GM23338 (cell line): ENCODE measurements at regions not wholly inside any gene's neighbourhood (a gene's known extent, or its start where the extent isn't known, plus 50 kb on each side); places are given as distances from the start of the nearest gene placed in this dataset.

Experiments used
- ATAC-seq: fragments of 200-7000 bp; cut with Tn5 transposase; 3 replicates; pipeline ENCODE4 v1.9.1; 2020
- DNase-seq: peaks from one replicate; pipeline ENCODE4 v3.0.0-alpha.2; 2015; ENCODE audit warnings: low spot score
- H2AFZ ChIP-seq: fragments of 200-600 bp; sonication (generic); 2 replicates; pipeline ENCODE4 v1.8.0; 2016; ENCODE audit warnings: antibody characterized with exemption, mild to moderate bottlenecking, moderate library complexity
- H3F3A ChIP-seq: fragments of 200-600 bp; sonication (generic); replicated peaks from 2 replicates; pipeline ENCODE4 v1.8.0; 2017; ENCODE audit warnings: antibody characterized with exemption, mixed run types, low read depth
- H3K27ac ChIP-seq: fragments of 200-600 bp; sonication (generic); 2 replicates; pipeline ENCODE4 v1.6.1; 2016; ENCODE audit warnings: low read depth
- H3K27me3 ChIP-seq: fragments of 200-600 bp; sonication (generic); 2 replicates; pipeline ENCODE4 v1.8.0; 2016; ENCODE audit warnings: mild to moderate bottlenecking, mixed run types, moderate library complexity; ENCODE audit not compliant: insufficient read depth
- H3K36me3 ChIP-seq: fragments of 200-600 bp; sonication (generic); 2 replicates; pipeline ENCODE4 v1.8.0; 2016; ENCODE audit warnings: mild to moderate bottlenecking; ENCODE audit not compliant: insufficient read depth
- H3K4me1 ChIP-seq: fragments of 200-600 bp; sonication (generic); 2 replicates; pipeline ENCODE4 v1.8.0; 2016; ENCODE audit warnings: mild to moderate bottlenecking, moderate library complexity; ENCODE audit not compliant: insufficient read depth
- H3K4me2 ChIP-seq: fragments of 200-600 bp; sonication (generic); 2 replicates; pipeline ENCODE4 v1.7.1; 2017; ENCODE audit warnings: mixed run types
- H3K4me3 ChIP-seq: fragments of 200-600 bp; sonication (generic); 2 replicates; pipeline ENCODE4 v1.6.1; 2016; ENCODE audit warnings: mixed run types
- H3K79me2 ChIP-seq: fragments of 200-600 bp; sonication (generic); replicated peaks from 2 replicates; pipeline ENCODE4 v1.8.0; 2017; ENCODE audit warnings: mild to moderate bottlenecking; ENCODE audit not compliant: insufficient read depth
- H3K9me2 ChIP-seq: fragments of 200-600 bp; sonication (generic); 2 replicates; pipeline ENCODE4 v1.8.0; 2017; ENCODE audit not compliant: insufficient read depth
- H4K20me1 ChIP-seq: fragments of 200-600 bp; sonication (generic); replicated peaks from 2 replicates; pipeline ENCODE4 v1.8.0; 2017; ENCODE audit warnings: mild to moderate bottlenecking; ENCODE audit not compliant: insufficient read depth
- H3K27ac Mint-ChIP-seq: 2 replicates; pipeline ENCODE4 v1.8.0; 2020; ENCODE audit warnings: inconsistent platforms, mild to moderate bottlenecking, moderate library complexity, mixed read lengths
- H3K27me3 Mint-ChIP-seq: 3 replicates; pipeline ENCODE4 v1.8.0; 2022; ENCODE audit warnings: low read depth, mild to moderate bottlenecking, moderate library complexity, mixed read lengths, inconsistent platforms; ENCODE audit not compliant: insufficient read depth, poor library complexity
- H3K36me3 Mint-ChIP-seq: 3 replicates; pipeline ENCODE4 v1.8.0; 2021; ENCODE audit warnings: low read depth, mild to moderate bottlenecking, inconsistent platforms, moderate library complexity, mixed read lengths
- H3K4me1 Mint-ChIP-seq: 3 replicates; pipeline ENCODE4 v1.8.0; 2020; ENCODE audit warnings: mild to moderate bottlenecking, inconsistent platforms, mixed read lengths
- H3K4me3 Mint-ChIP-seq: 3 replicates; pipeline ENCODE4 v1.8.0; 2021; ENCODE audit warnings: moderate library complexity, mild to moderate bottlenecking, inconsistent platforms, mixed read lengths
- H3K9me3 Mint-ChIP-seq: 3 replicates; pipeline ENCODE4 v1.8.0; 2020; ENCODE audit warnings: moderate library complexity, mild to moderate bottlenecking, inconsistent platforms, mixed read lengths
- CREB1 ChIP-seq: fragments of 250-450 bp; sonication (Bioruptor Pico); IDR thresholded peaks from 2 replicates; pipeline ENCODE4 v1.5.0; 2020; ENCODE audit warnings: low read depth, mild to moderate bottlenecking, moderate library complexity
- EZH2 ChIP-seq: fragments of 200-600 bp; sonication (generic); IDR thresholded peaks from one replicate; pipeline ENCODE4 v1.8.0; 2017; ENCODE audit warnings: antibody characterized with exemption, mild to moderate bottlenecking, low read depth; ENCODE audit not compliant: unreplicated experiment
- EZH2phosphoT487 ChIP-seq: fragments of 200-600 bp; sonication (generic); IDR thresholded peaks from one replicate; pipeline ENCODE4 v1.8.1; 2018; ENCODE audit warnings: antibody characterized with exemption; ENCODE audit not compliant: unreplicated experiment
- JUNB ChIP-seq: IDR thresholded peaks from one replicate; pipeline ENCODE4 v1.6.1; 2016; ENCODE audit warnings: antibody characterized with exemption; ENCODE audit not compliant: unreplicated experiment
- NANOG ChIP-seq: IDR thresholded peaks from 2 replicates; pipeline ENCODE4 v1.6.1; 2016; ENCODE audit warnings: antibody characterized with exemption, borderline replicate concordance
- POLR2AphosphoS5 ChIP-seq: IDR thresholded peaks from 2 replicates; pipeline ENCODE4 v1.6.1; 2016; ENCODE audit warnings: antibody characterized with exemption, low read depth
- STAT1 ChIP-seq: IDR thresholded peaks from one replicate; pipeline ENCODE4 v1.6.1; 2016; ENCODE audit warnings: antibody characterized with exemption; ENCODE audit not compliant: unreplicated experiment
- ZNF114 ChIP-seq: fragments of 250-450 bp; sonication (Bioruptor Pico); IDR thresholded peaks from 2 replicates; pipeline ENCODE4 v1.5.0; 2020; ENCODE audit warnings: mild to moderate bottlenecking, moderate library complexity
- ZNF331 ChIP-seq: fragments of 250-450 bp; sonication (Bioruptor Pico); IDR thresholded peaks from 2 replicates; pipeline ENCODE4 v1.5.0; 2020; ENCODE audit warnings: low read depth, mild to moderate bottlenecking, moderate library complexity
- TF ChIP-seq, protein P1 (sequence below): IDR thresholded peaks from one replicate; pipeline ENCODE4 v1.6.1; 2018; ENCODE audit warnings: antibody characterized with exemption; ENCODE audit not compliant: unreplicated experiment
- TF ChIP-seq, protein P2 (sequence below): fragments of 250-450 bp; sonication (Bioruptor Pico); IDR thresholded peaks from 2 replicates; pipeline ENCODE4 v1.5.0; 2020; ENCODE audit warnings: mild to moderate bottlenecking, moderate library complexity
- TF ChIP-seq, protein P3 (sequence below), 2 experiments: fragments of 200-600 bp in 1 of 2; sonication (generic) in 1 of 2; conservative IDR thresholded peaks; 2 replicates each; pipeline versions ENCODE4 v1.5.1 to v1.6.1; 2016 to 2017; ENCODE audit warnings: antibody characterized with exemption in 2 of 2, low read depth in 2 of 2, mild to moderate bottlenecking in 2 of 2, moderate library complexity in 1 of 2
- TF ChIP-seq, protein P4 (sequence below): IDR thresholded peaks from 2 replicates; pipeline ENCODE4 v1.6.1; 2016; ENCODE audit warnings: antibody characterized with exemption

DNA sequence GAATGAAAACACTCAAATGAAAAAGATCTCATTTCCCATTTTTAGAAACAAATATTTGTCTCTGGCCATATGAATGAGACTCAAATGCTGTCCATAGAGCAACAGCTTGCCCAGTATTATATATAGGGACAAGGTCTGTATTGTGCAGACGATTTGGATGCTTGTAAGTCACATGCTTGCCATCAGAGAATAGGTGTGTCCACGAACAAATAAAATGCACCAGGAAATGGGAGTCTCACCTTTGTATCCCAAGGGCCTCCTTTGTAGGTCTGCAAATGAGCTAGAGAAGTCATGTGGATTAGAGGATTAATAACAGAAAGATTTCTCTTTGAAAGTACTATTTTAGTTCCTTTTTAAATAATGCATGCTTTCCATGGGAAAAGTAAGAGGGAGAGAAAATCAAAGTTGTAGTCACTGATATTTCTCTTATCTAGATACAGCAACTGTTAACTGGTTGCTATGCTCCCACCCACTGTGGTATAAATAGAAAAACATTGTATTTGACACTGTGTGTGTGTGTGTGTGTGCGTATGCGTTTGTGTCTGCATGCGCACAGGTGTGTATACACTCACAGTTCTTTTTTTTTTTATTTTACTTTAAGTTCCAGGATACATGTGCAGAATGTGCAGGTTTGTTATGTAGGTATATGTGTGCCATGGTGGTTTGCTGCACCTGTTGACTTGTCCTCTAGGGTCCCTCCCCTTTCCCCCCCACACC lies 383.4 kb upstream of the ARRDC4 start:
- TF ChIP-seq, protein P1, sequence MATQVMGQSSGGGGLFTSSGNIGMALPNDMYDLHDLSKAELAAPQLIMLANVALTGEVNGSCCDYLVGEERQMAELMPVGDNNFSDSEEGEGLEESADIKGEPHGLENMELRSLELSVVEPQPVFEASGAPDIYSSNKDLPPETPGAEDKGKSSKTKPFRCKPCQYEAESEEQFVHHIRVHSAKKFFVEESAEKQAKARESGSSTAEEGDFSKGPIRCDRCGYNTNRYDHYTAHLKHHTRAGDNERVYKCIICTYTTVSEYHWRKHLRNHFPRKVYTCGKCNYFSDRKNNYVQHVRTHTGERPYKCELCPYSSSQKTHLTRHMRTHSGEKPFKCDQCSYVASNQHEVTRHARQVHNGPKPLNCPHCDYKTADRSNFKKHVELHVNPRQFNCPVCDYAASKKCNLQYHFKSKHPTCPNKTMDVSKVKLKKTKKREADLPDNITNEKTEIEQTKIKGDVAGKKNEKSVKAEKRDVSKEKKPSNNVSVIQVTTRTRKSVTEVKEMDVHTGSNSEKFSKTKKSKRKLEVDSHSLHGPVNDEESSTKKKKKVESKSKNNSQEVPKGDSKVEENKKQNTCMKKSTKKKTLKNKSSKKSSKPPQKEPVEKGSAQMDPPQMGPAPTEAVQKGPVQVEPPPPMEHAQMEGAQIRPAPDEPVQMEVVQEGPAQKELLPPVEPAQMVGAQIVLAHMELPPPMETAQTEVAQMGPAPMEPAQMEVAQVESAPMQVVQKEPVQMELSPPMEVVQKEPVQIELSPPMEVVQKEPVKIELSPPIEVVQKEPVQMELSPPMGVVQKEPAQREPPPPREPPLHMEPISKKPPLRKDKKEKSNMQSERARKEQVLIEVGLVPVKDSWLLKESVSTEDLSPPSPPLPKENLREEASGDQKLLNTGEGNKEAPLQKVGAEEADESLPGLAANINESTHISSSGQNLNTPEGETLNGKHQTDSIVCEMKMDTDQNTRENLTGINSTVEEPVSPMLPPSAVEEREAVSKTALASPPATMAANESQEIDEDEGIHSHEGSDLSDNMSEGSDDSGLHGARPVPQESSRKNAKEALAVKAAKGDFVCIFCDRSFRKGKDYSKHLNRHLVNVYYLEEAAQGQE, result no peak
- TF ChIP-seq, protein P2, sequence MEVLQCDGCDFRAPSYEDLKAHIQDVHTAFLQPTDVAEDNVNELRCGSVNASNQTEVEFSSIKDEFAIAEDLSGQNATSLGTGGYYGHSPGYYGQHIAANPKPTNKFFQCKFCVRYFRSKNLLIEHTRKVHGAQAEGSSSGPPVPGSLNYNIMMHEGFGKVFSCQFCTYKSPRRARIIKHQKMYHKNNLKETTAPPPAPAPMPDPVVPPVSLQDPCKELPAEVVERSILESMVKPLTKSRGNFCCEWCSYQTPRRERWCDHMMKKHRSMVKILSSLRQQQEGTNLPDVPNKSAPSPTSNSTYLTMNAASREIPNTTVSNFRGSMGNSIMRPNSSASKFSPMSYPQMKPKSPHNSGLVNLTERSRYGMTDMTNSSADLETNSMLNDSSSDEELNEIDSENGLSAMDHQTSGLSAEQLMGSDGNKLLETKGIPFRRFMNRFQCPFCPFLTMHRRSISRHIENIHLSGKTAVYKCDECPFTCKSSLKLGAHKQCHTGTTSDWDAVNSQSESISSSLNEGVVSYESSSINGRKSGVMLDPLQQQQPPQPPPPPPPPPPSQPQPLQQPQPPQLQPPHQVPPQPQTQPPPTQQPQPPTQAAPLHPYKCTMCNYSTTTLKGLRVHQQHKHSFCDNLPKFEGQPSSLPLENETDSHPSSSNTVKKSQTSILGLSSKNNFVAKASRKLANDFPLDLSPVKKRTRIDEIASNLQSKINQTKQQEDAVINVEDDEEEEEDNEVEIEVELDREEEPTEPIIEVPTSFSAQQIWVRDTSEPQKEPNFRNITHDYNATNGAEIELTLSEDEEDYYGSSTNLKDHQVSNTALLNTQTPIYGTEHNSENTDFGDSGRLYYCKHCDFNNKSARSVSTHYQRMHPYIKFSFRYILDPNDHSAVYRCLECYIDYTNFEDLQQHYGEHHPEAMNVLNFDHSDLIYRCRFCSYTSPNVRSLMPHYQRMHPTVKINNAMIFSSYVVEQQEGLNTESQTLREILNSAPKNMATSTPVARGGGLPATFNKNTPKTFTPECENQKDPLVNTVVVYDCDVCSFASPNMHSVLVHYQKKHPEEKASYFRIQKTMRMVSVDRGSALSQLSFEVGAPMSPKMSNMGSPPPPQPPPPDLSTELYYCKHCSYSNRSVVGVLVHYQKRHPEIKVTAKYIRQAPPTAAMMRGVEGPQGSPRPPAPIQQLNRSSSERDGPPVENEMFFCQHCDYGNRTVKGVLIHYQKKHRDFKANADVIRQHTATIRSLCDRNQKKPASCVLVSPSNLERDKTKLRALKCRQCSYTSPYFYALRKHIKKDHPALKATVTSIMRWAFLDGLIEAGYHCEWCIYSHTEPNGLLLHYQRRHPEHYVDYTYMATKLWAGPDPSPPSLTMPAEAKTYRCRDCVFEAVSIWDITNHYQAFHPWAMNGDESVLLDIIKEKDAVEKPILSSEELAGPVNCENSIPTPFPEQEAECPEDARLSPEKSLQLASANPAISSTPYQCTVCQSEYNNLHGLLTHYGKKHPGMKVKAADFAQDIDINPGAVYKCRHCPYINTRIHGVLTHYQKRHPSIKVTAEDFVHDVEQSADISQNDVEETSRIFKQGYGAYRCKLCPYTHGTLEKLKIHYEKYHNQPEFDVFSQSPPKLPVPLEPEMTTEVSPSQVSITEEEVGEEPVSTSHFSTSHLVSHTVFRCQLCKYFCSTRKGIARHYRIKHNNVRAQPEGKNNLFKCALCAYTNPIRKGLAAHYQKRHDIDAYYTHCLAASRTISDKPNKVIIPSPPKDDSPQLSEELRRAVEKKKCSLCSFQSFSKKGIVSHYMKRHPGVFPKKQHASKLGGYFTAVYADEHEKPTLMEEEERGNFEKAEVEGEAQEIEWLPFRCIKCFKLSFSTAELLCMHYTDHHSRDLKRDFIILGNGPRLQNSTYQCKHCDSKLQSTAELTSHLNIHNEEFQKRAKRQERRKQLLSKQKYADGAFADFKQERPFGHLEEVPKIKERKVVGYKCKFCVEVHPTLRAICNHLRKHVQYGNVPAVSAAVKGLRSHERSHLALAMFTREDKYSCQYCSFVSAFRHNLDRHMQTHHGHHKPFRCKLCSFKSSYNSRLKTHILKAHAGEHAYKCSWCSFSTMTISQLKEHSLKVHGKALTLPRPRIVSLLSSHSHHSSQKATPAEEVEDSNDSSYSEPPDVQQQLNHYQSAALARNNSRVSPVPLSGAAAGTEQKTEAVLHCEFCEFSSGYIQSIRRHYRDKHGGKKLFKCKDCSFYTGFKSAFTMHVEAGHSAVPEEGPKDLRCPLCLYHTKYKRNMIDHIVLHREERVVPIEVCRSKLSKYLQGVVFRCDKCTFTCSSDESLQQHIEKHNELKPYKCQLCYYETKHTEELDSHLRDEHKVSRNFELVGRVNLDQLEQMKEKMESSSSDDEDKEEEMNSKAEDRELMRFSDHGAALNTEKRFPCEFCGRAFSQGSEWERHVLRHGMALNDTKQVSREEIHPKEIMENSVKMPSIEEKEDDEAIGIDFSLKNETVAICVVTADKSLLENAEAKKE (CRISPR knock-in tag), result no peak
- TF ChIP-seq NANOG, result no peak
- TF ChIP-seq JUNB, result no peak
- no peak for TF ChIP-seq CREB1
- no peak for TF ChIP-seq EZH2phosphoT487
- no peak for TF ChIP-seq POLR2AphosphoS5
- no peak for TF ChIP-seq ZNF331
- TF ChIP-seq STAT1, result no peak
- TF ChIP-seq, protein P3, sequence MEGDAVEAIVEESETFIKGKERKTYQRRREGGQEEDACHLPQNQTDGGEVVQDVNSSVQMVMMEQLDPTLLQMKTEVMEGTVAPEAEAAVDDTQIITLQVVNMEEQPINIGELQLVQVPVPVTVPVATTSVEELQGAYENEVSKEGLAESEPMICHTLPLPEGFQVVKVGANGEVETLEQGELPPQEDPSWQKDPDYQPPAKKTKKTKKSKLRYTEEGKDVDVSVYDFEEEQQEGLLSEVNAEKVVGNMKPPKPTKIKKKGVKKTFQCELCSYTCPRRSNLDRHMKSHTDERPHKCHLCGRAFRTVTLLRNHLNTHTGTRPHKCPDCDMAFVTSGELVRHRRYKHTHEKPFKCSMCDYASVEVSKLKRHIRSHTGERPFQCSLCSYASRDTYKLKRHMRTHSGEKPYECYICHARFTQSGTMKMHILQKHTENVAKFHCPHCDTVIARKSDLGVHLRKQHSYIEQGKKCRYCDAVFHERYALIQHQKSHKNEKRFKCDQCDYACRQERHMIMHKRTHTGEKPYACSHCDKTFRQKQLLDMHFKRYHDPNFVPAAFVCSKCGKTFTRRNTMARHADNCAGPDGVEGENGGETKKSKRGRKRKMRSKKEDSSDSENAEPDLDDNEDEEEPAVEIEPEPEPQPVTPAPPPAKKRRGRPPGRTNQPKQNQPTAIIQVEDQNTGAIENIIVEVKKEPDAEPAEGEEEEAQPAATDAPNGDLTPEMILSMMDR (conservative IDR thresholded peaks at IDR 0.05; ENCODE audit: low read depth in 2 of 2), result no peak
- no peak for TF ChIP-seq ZNF114 (CRISPR knock-in tag)
- no peak for TF ChIP-seq EZH2
- TF ChIP-seq, protein P4, sequence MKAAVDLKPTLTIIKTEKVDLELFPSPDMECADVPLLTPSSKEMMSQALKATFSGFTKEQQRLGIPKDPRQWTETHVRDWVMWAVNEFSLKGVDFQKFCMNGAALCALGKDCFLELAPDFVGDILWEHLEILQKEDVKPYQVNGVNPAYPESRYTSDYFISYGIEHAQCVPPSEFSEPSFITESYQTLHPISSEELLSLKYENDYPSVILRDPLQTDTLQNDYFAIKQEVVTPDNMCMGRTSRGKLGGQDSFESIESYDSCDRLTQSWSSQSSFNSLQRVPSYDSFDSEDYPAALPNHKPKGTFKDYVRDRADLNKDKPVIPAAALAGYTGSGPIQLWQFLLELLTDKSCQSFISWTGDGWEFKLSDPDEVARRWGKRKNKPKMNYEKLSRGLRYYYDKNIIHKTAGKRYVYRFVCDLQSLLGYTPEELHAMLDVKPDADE, result no peak
- Histone ChIP-seq H3K4me1 (no peaks in the 10 kb centered on the region), H2AFZ (0 out of 2 replicates have a peak overlapping the region, but pooled peaks have one; percentile 32), H3K4me3 (no peak overlapping the region), H3K27ac (no peak overlapping the region), H3K4me2 (no peak overlapping the region), H3K79me2 (no peaks in the 10 kb centered on the region), H3K27me3 (no peaks in the 10 kb centered on the region), H3F3A (no peaks in the 10 kb centered on the region), H4K20me1 (no peaks in the 10 kb centered on the region), H3K36me3 (no peaks in the 10 kb centered on the region), H3K9me2 (no peaks in the 10 kb centered on the region; the same call in 1 of the 2 replicates)
- DNase-seq (no peak), ATAC-seq (no peak)
- Mint-ChIP-seq H3K9me3 (no peaks in the 10 kb centered on the region), H3K4me3 (no peak overlapping the region), H3K4me1 (no peaks in the 10 kb centered on the region), H3K36me3 (no peaks in the 10 kb centered on the region), H3K27ac (no peak overlapping the region), H3K27me3 (peaks cover 1% of the 10 kb centered on the region)
